Adrenal gland (tissue), 5 donors: ENCODE measurements at regions not wholly inside any gene's neighbourhood (a gene's known extent, or its start where the extent isn't known, plus 50 kb on each side); places are given as distances from the start of the nearest gene placed in this dataset.

Source experiments
- CTCF ChIP-seq, 6 experiments: fragments of 450-650 bp in 4 of 6; fragments of 200-600 bp in 2 of 6; sonication (generic) in 1 of 6; IDR thresholded peaks; 1 replicate in 5 of 6; 2 replicates in 1 of 6; pipeline versions ENCODE4 v1.5.1 to v1.8.0; 2016 to 2021; ENCODE audit warnings: antibody characterized with exemption in 6 of 6, mild to moderate bottlenecking in 2 of 6, moderate library complexity in 1 of 6
- POLR2A ChIP-seq, 2 donors: fragments of 450-650 bp; IDR thresholded peaks; one replicate each; pipeline ENCODE4 v1.6.1; 2017; ENCODE audit warnings: antibody characterized with exemption in 2 of 2, mild to moderate bottlenecking in 2 of 2, moderate library complexity in 1 of 2
- donor health status: DM: no; HTN: no; CAD: no.

- TF ChIP-seq CTCF (IDR thresholded peaks at IDR 0.05) = no peak
- no peak for TF ChIP-seq POLR2A (IDR thresholded peaks at IDR 0.05)
Measured at GRCh38 chr10:53489335-53490182, 717.0 kb upstream of the MBL2 start.
